SK-N-MC (cell line): ENCODE measurements at regions not wholly inside any gene's neighbourhood (a gene's known extent, or its start where the extent isn't known, plus 50 kb on each side); places are given as distances from the start of the nearest gene placed in this dataset.

Experiments used
- EZH2 ChIP-seq: fragments of 200-600 bp; sonication (generic); IDR thresholded peaks from one replicate; pipeline ENCODE4 v1.6.1; 2017; ENCODE audit warnings: antibody characterized with exemption
- FOXP2 ChIP-seq: optimal IDR thresholded peaks from 2 replicates; pipeline ENCODE3; 2011; ENCODE audit warnings: mild to moderate bottlenecking, moderate library complexity; ENCODE audit not compliant: insufficient read depth; ENCODE audit errors: extremely low read length, control extremely low read depth
- POLR2AphosphoS5 ChIP-seq: IDR thresholded peaks from 2 replicates; pipeline ENCODE4 v1.6.1; 2012; ENCODE audit warnings: mild to moderate bottlenecking, low read depth, low read length, borderline replicate concordance

DNA sequence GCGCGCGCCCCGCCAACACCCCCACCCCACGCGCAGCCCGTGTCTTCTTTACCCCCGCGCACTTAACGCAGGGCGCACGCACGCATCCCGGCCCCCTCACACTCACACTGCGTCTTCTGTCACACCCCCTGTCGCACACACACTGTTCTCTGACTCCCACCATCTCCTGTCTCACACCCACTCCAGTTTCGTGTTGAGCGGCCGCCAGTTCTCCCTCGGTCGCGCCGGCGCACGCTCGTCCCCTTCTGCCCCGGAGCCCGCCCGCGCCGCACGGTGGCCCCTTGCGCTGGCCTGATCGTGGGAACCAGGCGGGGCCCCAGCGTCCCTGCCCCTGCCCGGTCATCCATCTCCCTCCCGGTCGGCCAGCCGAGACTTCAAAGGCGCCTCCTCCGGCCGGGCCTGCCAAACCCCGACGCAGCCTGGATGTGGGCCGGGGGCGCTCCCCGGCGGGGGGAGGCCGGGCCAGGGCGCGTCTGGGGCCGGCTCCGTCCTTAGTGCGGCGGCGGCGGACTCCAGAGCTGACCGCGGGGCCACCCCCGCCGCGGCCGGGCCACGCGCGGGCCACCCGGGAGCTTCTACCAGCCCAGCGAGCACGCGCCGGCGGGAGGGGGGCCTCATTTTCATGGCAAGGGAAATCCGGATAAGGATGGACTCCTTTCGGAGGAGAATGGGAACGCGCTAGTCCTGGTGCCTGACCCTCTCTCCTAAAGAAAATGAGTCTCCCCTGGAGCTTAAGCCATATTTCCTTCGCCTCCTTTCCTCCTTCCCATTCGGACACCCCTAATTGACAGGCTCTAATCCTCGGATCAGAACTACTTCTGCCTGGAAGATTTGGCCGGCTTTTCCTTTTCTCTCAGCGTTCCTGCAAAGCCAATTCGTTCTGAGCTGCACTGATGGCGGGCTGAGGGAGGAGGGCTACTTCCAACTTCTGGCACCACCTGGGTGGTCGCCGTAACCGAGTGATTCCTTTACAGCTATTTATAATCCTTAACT lies 82.0 kb upstream of the HMGA2 start:
- TF ChIP-seq POLR2AphosphoS5 (no peak), EZH2 (no peak), FOXP2 (no peak)
